Right hindlimb (tissue), 1 donor: ENCODE measurements at regions not wholly inside any gene's neighbourhood (a gene's known extent, or its start where the extent isn't known, plus 50 kb on each side); places are given as distances from the start of the nearest gene placed in this dataset.
"Not testable (repeated sequence)": the region's sequence is repeated elsewhere in the genome, so short reads cannot be mapped to it uniquely, and the experiment has no call there.

Experiments
- DNase-seq: peaks from one replicate; pipeline ENCODE4 v3.0.0-alpha.2; 2018

GRCh38 chr3:168839653-168840052 lies 743.9 kb upstream of the GOLIM4 start:
- no peak for DNase-seq

- no peak for DNase-seq
Measured at GRCh38 chr3:168834558-168834957, 738.8 kb upstream of the GOLIM4 start.

GRCh38 chr3:168828943-168829342 lies 733.2 kb upstream of the GOLIM4 start:
- no peak for DNase-seq

- no peak for DNase-seq
Measured at GRCh38 chr3:168828536-168828935, 732.8 kb upstream of the GOLIM4 start.

- no peak for DNase-seq
Measured at GRCh38 chr3:168828014-168828413, 732.3 kb upstream of the GOLIM4 start.

GRCh38 chr3:168824107-168824506 lies 728.4 kb upstream of the GOLIM4 start:
- no peak for DNase-seq

GRCh38 chr3:168823466-168823865 lies 727.7 kb upstream of the GOLIM4 start:
- DNase-seq, result no peak

GRCh38 chr3:168820810-168821415 lies 725.2 kb upstream of the GOLIM4 start:
- no peak for DNase-seq

- no peak for DNase-seq
Measured at GRCh38 chr3:168817177-168817576, 721.5 kb upstream of the GOLIM4 start.

GRCh38 chr3:168815946-168816345 lies 720.2 kb upstream of the GOLIM4 start:
- no peak for DNase-seq

GRCh38 chr3:168813225-168813802 lies 717.6 kb upstream of the GOLIM4 start:
- DNase-seq, result no peak

- no peak for DNase-seq
Measured at GRCh38 chr3:168812234-168812633, 716.5 kb upstream of the GOLIM4 start.

- no peak for DNase-seq
Measured at GRCh38 chr3:168808596-168808995, 712.9 kb upstream of the GOLIM4 start.

- no peak for DNase-seq
Measured at GRCh38 chr3:168807448-168807847, 711.7 kb upstream of the GOLIM4 start.

GRCh38 chr3:168806871-168807270 lies 711.1 kb upstream of the GOLIM4 start:
- no peak for DNase-seq

- no peak for DNase-seq
Measured at GRCh38 chr3:168803536-168803935, 707.8 kb upstream of the GOLIM4 start.

- no peak for DNase-seq
Measured at GRCh38 chr3:168802766-168803165, 707.0 kb upstream of the GOLIM4 start.

- no peak for DNase-seq
Measured at GRCh38 chr3:168801794-168802193, 706.1 kb upstream of the GOLIM4 start.

GRCh38 chr3:168796339-168796738 lies 700.6 kb upstream of the GOLIM4 start:
- no peak for DNase-seq

- DNase-seq, result no peak
Measured at GRCh38 chr3:168794427-168794826, 698.7 kb upstream of the GOLIM4 start.

- DNase-seq, result no peak
Measured at GRCh38 chr3:168782193-168782592, 686.5 kb upstream of the GOLIM4 start.

GRCh38 chr3:168779970-168780645 lies 684.4 kb upstream of the GOLIM4 start:
- DNase-seq, result not testable (repeated sequence)

GRCh38 chr3:168753724-168754123 lies 658.0 kb upstream of the GOLIM4 start:
- no peak for DNase-seq

- no peak for DNase-seq
Measured at GRCh38 chr3:168752339-168752738, 656.6 kb upstream of the GOLIM4 start.

- DNase-seq, result no peak
Measured at GRCh38 chr3:168747697-168748096, 652.0 kb upstream of the GOLIM4 start.
